Upper lobe of left lung (tissue), 6 donors: ENCODE measurements at regions not wholly inside any gene's neighbourhood (a gene's known extent, or its start where the extent isn't known, plus 50 kb on each side); places are given as distances from the start of the nearest gene placed in this dataset.

Experiments used
- ATAC-seq, 2 donors: fragments of 200-7000 bp; cut with Tn5 transposase; one replicate each; pipeline ENCODE4 v1.9.1; 2022; ENCODE audit warnings: mild to moderate bottlenecking in 2 of 2, moderate library complexity in 2 of 2; ENCODE audit not compliant: low FRiP score in 2 of 2
- DNase-seq, 2 donors: peaks; one replicate each; pipeline ENCODE4 v3.0.0-alpha.2; 2019 to 2020
- H3K27ac ChIP-seq, 4 donors: fragments of 200-600 bp; sonication (generic); one replicate each; pipeline ENCODE4 v1.5.1; 2016 to 2019
- H3K27me3 ChIP-seq, 4 donors: fragments of 200-600 bp; sonication (generic); one replicate each; pipeline ENCODE4 v1.5.1; 2017 to 2019
- H3K36me3 ChIP-seq, 4 donors: fragments of 200-600 bp; sonication (generic); one replicate each; pipeline ENCODE4 v1.5.1; 2016 to 2019
- H3K4me1 ChIP-seq, 4 donors: fragments of 200-600 bp; sonication (generic); one replicate each; pipeline ENCODE4 v1.5.1; 2018 to 2019
- H3K4me3 ChIP-seq, 4 donors: fragments of 200-600 bp; sonication (generic); one replicate each; pipeline ENCODE4 v1.5.1; 2017 to 2019; ENCODE audit warnings: mild to moderate bottlenecking in 2 of 4, moderate library complexity in 1 of 4
- H3K9me3 ChIP-seq, 4 donors: fragments of 200-600 bp; sonication (generic); one replicate each; pipeline ENCODE4 v1.5.1; 2018 to 2019
- EP300 ChIP-seq, 4 donors: sonication (generic); formaldehyde crosslinking; IDR thresholded peaks; one replicate each; pipeline ENCODE4 v1.5.1; 2017; ENCODE audit warnings: antibody characterized with exemption in 4 of 4, control low read depth in 2 of 4
- POLR2A ChIP-seq, 4 donors: fragments of 450-650 bp; IDR thresholded peaks; one replicate each; pipeline ENCODE4 v1.5.1; 2016 to 2017; ENCODE audit warnings: antibody characterized with exemption in 4 of 4, mild to moderate bottlenecking in 2 of 4
- POLR2AphosphoS5 ChIP-seq, 2 donors: sonication (generic); formaldehyde crosslinking; IDR thresholded peaks; one replicate each; pipeline ENCODE4 v1.5.1; 2017; ENCODE audit warnings: antibody characterized with exemption in 2 of 2
- WGBS, 2 donors: methylation state at CpG; one replicate each; pipeline ENCODE4 v1.1.5; 2017 to 2018; 5-methylcytosine and 5-hydroxymethylcytosine counted together
- TF ChIP-seq, protein P1 (sequence below), 6 experiments: fragments of 450-650 bp in 4 of 6; fragments of 200-600 bp in 2 of 6; sonication (generic) in 2 of 6; IDR thresholded peaks; one replicate each; pipeline ENCODE4 v1.5.1; 2016 to 2019; ENCODE audit warnings: antibody characterized with exemption in 6 of 6
- donor health status: DM: no; HTN: no; CAD: no; lungs with moderate emphysema.
- donor health status: DM: no; HTN: yes; CAD: no; lungs with severe emphysema.

- ATAC-seq = peak; percentile 34 to 86
- no peak for TF ChIP-seq EP300 (IDR thresholded peaks at IDR 0.05)
- TF ChIP-seq POLR2AphosphoS5 (IDR thresholded peaks at IDR 0.05) = peak in 1 of 2 donors; percentile 10
- Histone ChIP-seq H3K4me3 (no peak overlapping the region), H3K27ac (no peak overlapping the region), H3K27me3 (no peaks in the 10 kb centered on the region), H3K4me1 (no peaks in the 10 kb centered on the region), H3K36me3 (no peaks in the 10 kb centered on the region), H3K9me3 (no peaks in the 10 kb centered on the region)
- 79 to 91% methylated on average over 4 of the region's 4 CpGs for WGBS, 2 donors
- DNase-seq = no peak
Observed at GRCh38 chr15:36428102-36428845, 151.2 kb upstream of the CDIN1 start.

DNA sequence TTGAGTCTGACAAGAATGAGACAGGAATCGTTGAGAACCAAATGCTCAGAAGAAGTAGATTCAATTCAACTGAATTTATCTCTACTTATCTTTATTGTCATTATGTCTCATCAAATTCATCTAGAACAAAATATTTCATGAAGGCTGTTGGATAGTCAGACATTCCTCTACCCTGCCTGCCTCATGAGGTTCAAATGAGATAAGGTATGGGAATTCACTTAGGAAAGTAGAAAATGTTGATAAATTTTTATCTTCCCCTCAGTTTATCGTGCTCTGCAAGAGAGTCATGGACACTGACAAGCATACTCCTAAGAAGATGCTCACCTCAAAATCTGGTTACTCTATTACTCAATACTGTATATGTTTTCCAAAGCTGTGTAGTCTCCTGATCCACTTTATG lies 149.7 kb upstream of the CDIN1 start:
- ATAC-seq (no peak), DNase-seq (no peak)
- Histone ChIP-seq H3K4me1 (no peaks in the 10 kb centered on the region), H3K36me3 (no peaks in the 10 kb centered on the region), H3K9me3 (no peaks in the 10 kb centered on the region), H3K4me3 (no peak overlapping the region), H3K27ac (no peak overlapping the region), H3K27me3 (no peaks in the 10 kb centered on the region)
- TF ChIP-seq, protein P1, sequence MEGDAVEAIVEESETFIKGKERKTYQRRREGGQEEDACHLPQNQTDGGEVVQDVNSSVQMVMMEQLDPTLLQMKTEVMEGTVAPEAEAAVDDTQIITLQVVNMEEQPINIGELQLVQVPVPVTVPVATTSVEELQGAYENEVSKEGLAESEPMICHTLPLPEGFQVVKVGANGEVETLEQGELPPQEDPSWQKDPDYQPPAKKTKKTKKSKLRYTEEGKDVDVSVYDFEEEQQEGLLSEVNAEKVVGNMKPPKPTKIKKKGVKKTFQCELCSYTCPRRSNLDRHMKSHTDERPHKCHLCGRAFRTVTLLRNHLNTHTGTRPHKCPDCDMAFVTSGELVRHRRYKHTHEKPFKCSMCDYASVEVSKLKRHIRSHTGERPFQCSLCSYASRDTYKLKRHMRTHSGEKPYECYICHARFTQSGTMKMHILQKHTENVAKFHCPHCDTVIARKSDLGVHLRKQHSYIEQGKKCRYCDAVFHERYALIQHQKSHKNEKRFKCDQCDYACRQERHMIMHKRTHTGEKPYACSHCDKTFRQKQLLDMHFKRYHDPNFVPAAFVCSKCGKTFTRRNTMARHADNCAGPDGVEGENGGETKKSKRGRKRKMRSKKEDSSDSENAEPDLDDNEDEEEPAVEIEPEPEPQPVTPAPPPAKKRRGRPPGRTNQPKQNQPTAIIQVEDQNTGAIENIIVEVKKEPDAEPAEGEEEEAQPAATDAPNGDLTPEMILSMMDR (IDR thresholded peaks at IDR 0.05) = no peak
- TF ChIP-seq POLR2AphosphoS5 (IDR thresholded peaks at IDR 0.05) = no peak
- 85 to 91% methylated on average over 2 of the region's 2 CpGs for WGBS, 2 donors

DNA sequence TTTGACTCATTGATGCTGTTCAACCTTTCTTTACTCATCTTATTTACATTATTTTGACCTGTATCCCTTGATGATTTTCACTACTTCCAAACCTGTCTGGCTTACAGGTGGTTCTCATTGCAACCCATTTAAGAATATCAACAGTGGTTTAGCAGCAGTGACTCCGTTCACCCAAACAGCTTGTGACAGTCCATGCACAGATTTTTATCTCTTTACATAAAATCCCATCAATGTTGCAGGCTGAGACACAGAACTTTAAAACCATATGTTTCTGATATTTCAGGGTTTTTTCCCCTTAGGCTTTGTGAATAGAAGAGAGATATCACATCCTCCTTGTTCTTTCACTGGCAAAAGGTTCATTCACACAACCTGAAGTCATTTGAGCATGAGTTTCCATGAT lies 149.1 kb upstream of the CDIN1 start:
- ATAC-seq (no peak), DNase-seq (no peak)
- Histone ChIP-seq H3K4me3 (no peak overlapping the region), H3K4me1 (no peaks in the 10 kb centered on the region), H3K27ac (no peak overlapping the region), H3K27me3 (no peaks in the 10 kb centered on the region), H3K9me3 (no peaks in the 10 kb centered on the region), H3K36me3 (no peaks in the 10 kb centered on the region)
- TF ChIP-seq, protein P1 (IDR thresholded peaks at IDR 0.05) = no peak
- 88 to 90% methylated on average over 1 of the region's 1 CpG for WGBS, 2 donors

- no peak for ATAC-seq
Observed at GRCh38 chr15:36430726-36431265, 148.6 kb upstream of the CDIN1 start.

GRCh38 chr15:36432161-36432560 lies 147.3 kb upstream of the CDIN1 start:
- Histone ChIP-seq H3K4me3 (no peak overlapping the region), H3K36me3 (no peaks in the 10 kb centered on the region), H3K27ac (no peak overlapping the region), H3K4me1 (no peaks in the 10 kb centered on the region), H3K27me3 (no peaks in the 10 kb centered on the region), H3K9me3 (no peaks in the 10 kb centered on the region)
- TF ChIP-seq, protein P1 (IDR thresholded peaks at IDR 0.05) = no peak
- TF ChIP-seq POLR2AphosphoS5 (IDR thresholded peaks at IDR 0.05) = no peak
- no peak for TF ChIP-seq EP300 (IDR thresholded peaks at IDR 0.05)
- no peak for DNase-seq
- no peak for ATAC-seq
- WGBS, 2 donors = 59 to 62% methylated on average over 2 of the region's 2 CpGs

More at GRCh38 chr15:36430726-36431265, 148.6 kb upstream of the CDIN1 start:
- no peaks in the 10 kb centered on the region for H3K4me1 ChIP-seq
- H3K4me3 ChIP-seq = no peak overlapping the region
- no peak overlapping the region for H3K27ac ChIP-seq
- 89 to 93% methylated on average over 4 of the region's 4 CpGs for WGBS, 2 donors
- no peaks in the 10 kb centered on the region for H3K36me3 ChIP-seq
- no peak for TF ChIP-seq POLR2A (IDR thresholded peaks at IDR 0.05)
- TF ChIP-seq, protein P1 (IDR thresholded peaks at IDR 0.05) = no peak
- no peak for TF ChIP-seq POLR2AphosphoS5 (IDR thresholded peaks at IDR 0.05)
- TF ChIP-seq EP300 (IDR thresholded peaks at IDR 0.05) = no peak
- H3K9me3 ChIP-seq = no peaks in the 10 kb centered on the region
- H3K27me3 ChIP-seq = no peaks in the 10 kb centered on the region
- no peak for DNase-seq
